GM23338 (cell line): ENCODE measurements at regions not wholly inside any gene's neighbourhood (a gene's known extent, or its start where the extent isn't known, plus 50 kb on each side); places are given as distances from the start of the nearest gene placed in this dataset.

ENCODE experiments used
- CREB1 ChIP-seq: fragments of 250-450 bp; sonication (Bioruptor Pico); IDR thresholded peaks from 2 replicates; pipeline ENCODE4 v1.5.0; 2020; ENCODE audit warnings: low read depth, mild to moderate bottlenecking, moderate library complexity
- CTCF ChIP-seq, 2 experiments: fragments of 200-600 bp in 1 of 2; sonication (generic) in 1 of 2; conservative IDR thresholded peaks; 2 replicates each; pipeline versions ENCODE4 v1.5.1 to v1.6.1; 2016 to 2017; ENCODE audit warnings: antibody characterized with exemption in 2 of 2, low read depth in 2 of 2, mild to moderate bottlenecking in 2 of 2, moderate library complexity in 1 of 2
- EZH2 ChIP-seq: fragments of 200-600 bp; sonication (generic); IDR thresholded peaks from one replicate; pipeline ENCODE4 v1.8.0; 2017; ENCODE audit warnings: antibody characterized with exemption, mild to moderate bottlenecking, low read depth; ENCODE audit not compliant: unreplicated experiment
- EZH2phosphoT487 ChIP-seq: fragments of 200-600 bp; sonication (generic); IDR thresholded peaks from one replicate; pipeline ENCODE4 v1.8.1; 2018; ENCODE audit warnings: antibody characterized with exemption; ENCODE audit not compliant: unreplicated experiment
- JUNB ChIP-seq: IDR thresholded peaks from one replicate; pipeline ENCODE4 v1.6.1; 2016; ENCODE audit warnings: antibody characterized with exemption; ENCODE audit not compliant: unreplicated experiment
- POLR2AphosphoS5 ChIP-seq: IDR thresholded peaks from 2 replicates; pipeline ENCODE4 v1.6.1; 2016; ENCODE audit warnings: antibody characterized with exemption, low read depth
- REST ChIP-seq: IDR thresholded peaks from one replicate; pipeline ENCODE4 v1.6.1; 2018; ENCODE audit warnings: antibody characterized with exemption; ENCODE audit not compliant: unreplicated experiment
- STAT1 ChIP-seq: IDR thresholded peaks from one replicate; pipeline ENCODE4 v1.6.1; 2016; ENCODE audit warnings: antibody characterized with exemption; ENCODE audit not compliant: unreplicated experiment
- ZNF114 ChIP-seq: fragments of 250-450 bp; sonication (Bioruptor Pico); IDR thresholded peaks from 2 replicates; pipeline ENCODE4 v1.5.0; 2020; ENCODE audit warnings: mild to moderate bottlenecking, moderate library complexity
- ZNF331 ChIP-seq: fragments of 250-450 bp; sonication (Bioruptor Pico); IDR thresholded peaks from 2 replicates; pipeline ENCODE4 v1.5.0; 2020; ENCODE audit warnings: low read depth, mild to moderate bottlenecking, moderate library complexity

- TF ChIP-seq POLR2AphosphoS5: no peak
- TF ChIP-seq CTCF (conservative IDR thresholded peaks at IDR 0.05; ENCODE audit: low read depth in 2 of 2): no peak
- no peak for TF ChIP-seq EZH2phosphoT487
- no peak for TF ChIP-seq JUNB
- TF ChIP-seq STAT1: no peak
- no peak for TF ChIP-seq ZNF114
- TF ChIP-seq EZH2: no peak
- no peak for TF ChIP-seq REST
- TF ChIP-seq CREB1: no peak
- TF ChIP-seq ZNF331 (CRISPR knock-in tag): no peak
Observed at GRCh38 chr18:53649621-53650020, 574.8 kb downstream of the MBD2 start.
